WTC11 (cell line): ENCODE measurements at regions not wholly inside any gene's neighbourhood (a gene's known extent, or its start where the extent isn't known, plus 50 kb on each side); places are given as distances from the start of the nearest gene placed in this dataset.

Experiments
- ATAC-seq: fragments of 200-7000 bp; cut with Tn5 transposase; 2 replicates; pipeline ENCODE4 v1.10.0; 2021; ENCODE audit warnings: mild to moderate bottlenecking, moderate library complexity
- CTCF ChIA-PET: fragments of 300-600 bp; sonication (Branson Sonifier 250); formaldehyde crosslinking; loops from one replicate; lab custom pipeline; 2021; ENCODE audit warnings: antibody characterized with exemption; lab: Charles Lee
- POLR2A ChIA-PET: fragments of 350-600 bp; sonication (Branson Sonifier 250); formaldehyde crosslinking; loops from one replicate; lab custom pipeline; 2021; ENCODE audit warnings: antibody characterized with exemption; lab: Charles Lee
- DNase-seq: peaks from one replicate; pipeline ENCODE4 v3.0.0; 2021; ENCODE audit warnings: low spot score
- H3K27ac Mint-ChIP-seq: 2 replicates; pipeline ENCODE4 v1.8.0; 2021; ENCODE audit warnings: mixed read lengths
- H3K27me3 Mint-ChIP-seq: 2 replicates; pipeline ENCODE4 v1.8.0; 2021; ENCODE audit warnings: low read depth, mild to moderate bottlenecking, moderate library complexity, mixed read lengths
- H3K36me3 Mint-ChIP-seq: 2 replicates; pipeline ENCODE4 v1.8.0; 2021; ENCODE audit warnings: mixed read lengths
- H3K4me1 Mint-ChIP-seq: 2 replicates; pipeline ENCODE4 v1.8.0; 2022; ENCODE audit warnings: mixed read lengths
- H3K4me3 Mint-ChIP-seq: 2 replicates; pipeline ENCODE4 v1.8.0; 2021; ENCODE audit warnings: mild to moderate bottlenecking, moderate library complexity, mixed read lengths
- H3K9me3 Mint-ChIP-seq: 2 replicates; pipeline ENCODE4 v1.8.0; 2021; ENCODE audit warnings: mixed read lengths
- FOXJ3 ChIP-seq: sonication (generic); formaldehyde crosslinking; IDR thresholded peaks from 2 replicates; pipeline ENCODE4 v1.9.0; 2021; ENCODE audit warnings: missing genetic modification reagents, mild to moderate bottlenecking, borderline replicate concordance
- GABPB1 ChIP-seq: sonication (generic); formaldehyde crosslinking; IDR thresholded peaks from 2 replicates; pipeline ENCODE4 v1.8.1; 2023; ENCODE audit warnings: mild to moderate bottlenecking, missing genetic modification reagents
- JAZF1 ChIP-seq: fragments of 250-450 bp; sonication (Bioruptor Pico); IDR thresholded peaks from 2 replicates; pipeline ENCODE4 v1.9.0; 2021; ENCODE audit warnings: moderate library complexity, mild to moderate bottlenecking, inconsistent platforms
- MYBL2 ChIP-seq: sonication (generic); formaldehyde crosslinking; IDR thresholded peaks from 2 replicates; pipeline ENCODE4 v1.8.1; 2023; ENCODE audit warnings: mild to moderate bottlenecking, moderate library complexity, missing genetic modification reagents
- NFYB ChIP-seq: sonication (generic); formaldehyde crosslinking; conservative IDR thresholded peaks from 2 replicates; pipeline ENCODE4 v1.8.0; 2022; ENCODE audit warnings: low read depth, missing genetic modification reagents
- NR1H2 ChIP-seq: sonication (generic); formaldehyde crosslinking; IDR thresholded peaks from 2 replicates; pipeline ENCODE4 v1.9.0; 2021; ENCODE audit warnings: mild to moderate bottlenecking, moderate library complexity, missing genetic modification reagents
- NR2C2 ChIP-seq: sonication (generic); formaldehyde crosslinking; IDR thresholded peaks from 2 replicates; pipeline ENCODE4 v1.8.0; 2022; ENCODE audit warnings: mild to moderate bottlenecking, missing genetic modification reagents
- NR3C1 ChIP-seq: sonication (generic); formaldehyde crosslinking; conservative IDR thresholded peaks from 2 replicates; pipeline ENCODE4 v1.8.1; 2023; ENCODE audit warnings: low read depth, mild to moderate bottlenecking, missing genetic modification reagents
- RORB ChIP-seq: fragments of 250-450 bp; sonication (Bioruptor Pico); IDR thresholded peaks from 2 replicates; pipeline ENCODE4 v1.9.0; 2021; ENCODE audit warnings: mild to moderate bottlenecking
- TP53 ChIP-seq: sonication (generic); formaldehyde crosslinking; IDR thresholded peaks from 2 replicates; pipeline ENCODE4 v1.8.1; 2023; ENCODE audit warnings: mild to moderate bottlenecking, missing genetic modification reagents
- ZNF121 ChIP-seq: sonication (generic); formaldehyde crosslinking; IDR thresholded peaks from 2 replicates; pipeline ENCODE4 v1.8.0; 2023; ENCODE audit warnings: missing genetic modification reagents
- ZNF396 ChIP-seq: fragments of 250-450 bp; sonication (Bioruptor Pico); IDR thresholded peaks from 2 replicates; pipeline ENCODE4 v1.8.0; 2021; ENCODE audit warnings: mild to moderate bottlenecking, moderate library complexity, borderline replicate concordance
- TF ChIP-seq, protein P1 (sequence below): fragments of 250-450 bp; sonication (Bioruptor Pico); IDR thresholded peaks from 2 replicates; pipeline ENCODE4 v1.9.0; 2021; ENCODE audit warnings: moderate library complexity, mild to moderate bottlenecking, inconsistent platforms, borderline replicate concordance
- TF ChIP-seq, protein P2 (sequence below): fragments of 250-450 bp; sonication (Bioruptor Pico); IDR thresholded peaks from 2 replicates; pipeline ENCODE4 v1.8.0; 2021; ENCODE audit warnings: mild to moderate bottlenecking
- TF ChIP-seq, protein P3 (sequence below): sonication (generic); formaldehyde crosslinking; IDR thresholded peaks from 2 replicates; pipeline ENCODE4 v1.8.0; 2022; ENCODE audit warnings: mild to moderate bottlenecking, missing genetic modification reagents
- TF ChIP-seq, protein P4 (sequence below): sonication (generic); formaldehyde crosslinking; IDR thresholded peaks from 2 replicates; pipeline ENCODE4 v1.8.1; 2023; ENCODE audit warnings: mild to moderate bottlenecking, missing genetic modification reagents, borderline replicate concordance

DNA sequence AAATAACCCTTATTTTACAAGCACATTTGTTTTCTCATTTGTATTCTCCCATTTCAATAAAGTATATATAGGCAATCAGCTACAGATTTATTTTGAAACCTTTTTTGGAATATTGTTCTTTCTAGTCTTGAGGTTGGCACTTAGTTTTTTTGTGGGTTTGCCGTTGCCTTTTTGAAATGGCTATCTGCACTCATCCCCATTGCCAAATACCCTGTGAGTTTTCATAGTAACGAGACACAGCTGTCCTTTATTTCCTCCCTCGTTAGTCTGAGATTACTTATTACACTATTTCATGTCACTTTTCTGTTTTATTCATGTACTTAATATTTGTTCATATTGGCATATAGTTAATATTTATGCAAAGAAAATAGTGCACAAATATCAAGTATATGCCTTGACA, 1104.0 kb downstream of the SLC6A15 start:
- ChIA-PET CTCF (interaction anchor here (1.9 kb wide), 1 partner anchor 15 kb away, joined by 4 read pairs; no protein-coding TSS in a partner anchor), POLR2A (no interaction called here)

DNA sequence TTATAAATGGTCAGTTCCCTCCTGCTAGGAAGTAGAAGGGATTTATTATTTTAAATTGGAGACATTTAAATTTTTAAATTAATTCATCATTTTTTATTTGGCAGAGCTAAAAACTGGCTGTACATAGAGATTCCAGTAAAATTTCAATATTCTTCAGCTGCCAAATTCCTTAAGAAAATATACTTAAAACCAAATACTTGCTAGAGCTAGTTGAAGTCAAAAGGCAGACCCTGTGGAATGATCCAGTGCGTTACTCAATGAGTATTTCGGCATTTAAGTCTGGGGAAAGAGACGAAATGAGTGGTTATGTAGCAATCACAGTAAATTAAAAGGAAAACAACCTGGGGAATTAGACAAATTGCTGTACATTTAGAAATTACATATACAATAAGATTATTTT, 1104.7 kb downstream of the SLC6A15 start:
- POLR2A ChIA-PET = no interaction called here
- CTCF ChIA-PET = interaction anchor here (1.9 kb wide), 1 partner anchor 15 kb away, joined by 4 read pairs; no protein-coding TSS in a partner anchor
- Mint-ChIP-seq H3K9me3 (no peaks in the 10 kb centered on the region), H3K4me3 (no peak overlapping the region), H3K36me3 (no peaks in the 10 kb centered on the region), H3K27ac (no peak overlapping the region), H3K27me3 (no peaks in the 10 kb centered on the region), H3K4me1 (no peaks in the 10 kb centered on the region)
- DNase-seq (no peak), ATAC-seq (no peak)
- TF ChIP-seq RORB (CRISPR knock-in tag) = no peak
- no peak for TF ChIP-seq NR3C1 (CRISPR knock-in tag)

More for the DNA sequence above, 1104.0 kb downstream of the SLC6A15 start:
- no peak for DNase-seq
- Mint-ChIP-seq H3K4me1 (no peaks in the 10 kb centered on the region), H3K27ac (no peak overlapping the region), H3K4me3 (no peak overlapping the region), H3K9me3 (no peaks in the 10 kb centered on the region), H3K27me3 (no peaks in the 10 kb centered on the region)
- no peak for ATAC-seq
- no peak for TF ChIP-seq TP53 (CRISPR knock-in tag)
- TF ChIP-seq MYBL2 (CRISPR knock-in tag) = no peak
- TF ChIP-seq ZNF396 (CRISPR knock-in tag) = no peak
- no peak for TF ChIP-seq FOXJ3 (CRISPR knock-in tag)
- TF ChIP-seq NR2C2 = no peak
- no peak for TF ChIP-seq GABPB1
- TF ChIP-seq, all 79 proteins: peak for 0
- H3K36me3 Mint-ChIP-seq = no peaks in the 10 kb centered on the region

DNA sequence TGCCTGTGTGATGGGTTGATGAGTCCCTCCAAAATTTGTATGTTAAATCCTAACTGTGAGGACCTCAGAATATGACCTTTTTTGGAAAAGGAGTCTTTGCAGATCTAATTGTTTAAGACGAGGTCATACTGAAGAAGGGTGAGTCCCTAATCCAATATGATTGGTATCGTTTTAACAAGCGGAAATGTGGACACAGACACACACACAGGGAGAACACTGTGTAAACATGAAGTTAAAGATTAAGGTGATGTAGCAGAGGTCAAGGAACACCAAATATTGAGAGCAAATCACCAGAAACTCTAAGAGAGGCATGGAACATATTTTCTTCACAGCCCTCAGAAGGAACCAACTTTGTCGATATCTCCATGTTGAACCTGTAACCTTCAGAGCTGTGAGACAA, 1106.7 kb downstream of the SLC6A15 start:
- ATAC-seq (no peak), DNase-seq (no peak)
- no peak overlapping the region for H3K27ac Mint-ChIP-seq
- POLR2A ChIA-PET = no interaction called here
- H3K4me3 Mint-ChIP-seq = no peak overlapping the region
- no peaks in the 10 kb centered on the region for H3K9me3 Mint-ChIP-seq
- no peaks in the 10 kb centered on the region for H3K27me3 Mint-ChIP-seq
- CTCF ChIA-PET = no interaction called here
- TF ChIP-seq, protein P1, sequence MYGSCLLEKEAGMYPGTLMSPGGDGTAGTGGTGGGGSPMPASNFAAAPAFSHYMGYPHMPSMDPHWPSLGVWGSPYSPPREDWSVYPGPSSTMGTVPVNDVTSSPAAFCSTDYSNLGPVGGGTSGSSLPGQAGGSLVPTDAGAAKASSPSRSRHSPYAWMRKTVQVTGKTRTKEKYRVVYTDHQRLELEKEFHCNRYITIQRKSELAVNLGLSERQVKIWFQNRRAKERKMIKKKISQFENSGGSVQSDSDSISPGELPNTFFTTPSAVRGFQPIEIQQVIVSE (CRISPR knock-in tag) = no peak
- no peak for TF ChIP-seq NFYB
- TF ChIP-seq ZNF121 (CRISPR knock-in tag) = no peak
- H3K4me1 Mint-ChIP-seq = no peaks in the 10 kb centered on the region
- no peaks in the 10 kb centered on the region for H3K36me3 Mint-ChIP-seq

DNA sequence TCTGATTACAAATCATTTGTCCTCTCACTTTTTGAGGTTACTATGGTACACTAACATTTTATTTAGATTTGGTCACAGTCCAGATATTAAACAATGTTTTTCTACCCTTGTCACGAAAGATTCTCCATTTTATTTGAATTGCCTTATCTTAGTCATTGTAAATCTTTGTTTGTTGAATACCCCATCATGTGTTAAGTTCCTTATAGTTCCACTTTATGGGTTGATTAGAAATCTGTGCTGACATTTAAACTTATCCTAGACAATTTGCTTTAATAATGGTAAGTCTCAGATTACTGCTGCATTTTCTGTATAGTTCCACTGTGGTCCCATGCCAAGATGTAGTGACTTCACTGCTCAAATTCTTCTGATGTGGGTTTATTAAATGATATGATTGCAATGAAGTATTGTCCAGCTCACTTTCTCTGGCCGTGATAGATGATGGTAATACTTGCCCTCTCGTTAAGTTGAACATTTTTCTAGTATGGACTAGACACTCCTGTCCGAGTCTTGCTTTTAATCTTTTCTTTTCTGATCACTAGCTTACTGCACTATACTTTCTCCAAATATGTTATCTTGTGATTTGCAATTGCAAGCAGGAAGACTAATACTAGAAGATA, 1107.3 kb downstream of the SLC6A15 start:
- no peak for ATAC-seq
- DNase-seq = no peak
- CTCF ChIA-PET = no interaction called here
- no peaks in the 10 kb centered on the region for H3K4me1 Mint-ChIP-seq
- TF ChIP-seq, protein P2, sequence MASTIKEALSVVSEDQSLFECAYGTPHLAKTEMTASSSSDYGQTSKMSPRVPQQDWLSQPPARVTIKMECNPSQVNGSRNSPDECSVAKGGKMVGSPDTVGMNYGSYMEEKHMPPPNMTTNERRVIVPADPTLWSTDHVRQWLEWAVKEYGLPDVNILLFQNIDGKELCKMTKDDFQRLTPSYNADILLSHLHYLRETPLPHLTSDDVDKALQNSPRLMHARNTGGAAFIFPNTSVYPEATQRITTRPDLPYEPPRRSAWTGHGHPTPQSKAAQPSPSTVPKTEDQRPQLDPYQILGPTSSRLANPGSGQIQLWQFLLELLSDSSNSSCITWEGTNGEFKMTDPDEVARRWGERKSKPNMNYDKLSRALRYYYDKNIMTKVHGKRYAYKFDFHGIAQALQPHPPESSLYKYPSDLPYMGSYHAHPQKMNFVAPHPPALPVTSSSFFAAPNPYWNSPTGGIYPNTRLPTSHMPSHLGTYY (CRISPR knock-in tag) = no peak
- TF ChIP-seq, protein P3, sequence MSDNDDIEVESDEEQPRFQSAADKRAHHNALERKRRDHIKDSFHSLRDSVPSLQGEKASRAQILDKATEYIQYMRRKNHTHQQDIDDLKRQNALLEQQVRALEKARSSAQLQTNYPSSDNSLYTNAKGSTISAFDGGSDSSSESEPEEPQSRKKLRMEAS (CRISPR knock-in tag) = no peak
- TF ChIP-seq, protein P4, sequence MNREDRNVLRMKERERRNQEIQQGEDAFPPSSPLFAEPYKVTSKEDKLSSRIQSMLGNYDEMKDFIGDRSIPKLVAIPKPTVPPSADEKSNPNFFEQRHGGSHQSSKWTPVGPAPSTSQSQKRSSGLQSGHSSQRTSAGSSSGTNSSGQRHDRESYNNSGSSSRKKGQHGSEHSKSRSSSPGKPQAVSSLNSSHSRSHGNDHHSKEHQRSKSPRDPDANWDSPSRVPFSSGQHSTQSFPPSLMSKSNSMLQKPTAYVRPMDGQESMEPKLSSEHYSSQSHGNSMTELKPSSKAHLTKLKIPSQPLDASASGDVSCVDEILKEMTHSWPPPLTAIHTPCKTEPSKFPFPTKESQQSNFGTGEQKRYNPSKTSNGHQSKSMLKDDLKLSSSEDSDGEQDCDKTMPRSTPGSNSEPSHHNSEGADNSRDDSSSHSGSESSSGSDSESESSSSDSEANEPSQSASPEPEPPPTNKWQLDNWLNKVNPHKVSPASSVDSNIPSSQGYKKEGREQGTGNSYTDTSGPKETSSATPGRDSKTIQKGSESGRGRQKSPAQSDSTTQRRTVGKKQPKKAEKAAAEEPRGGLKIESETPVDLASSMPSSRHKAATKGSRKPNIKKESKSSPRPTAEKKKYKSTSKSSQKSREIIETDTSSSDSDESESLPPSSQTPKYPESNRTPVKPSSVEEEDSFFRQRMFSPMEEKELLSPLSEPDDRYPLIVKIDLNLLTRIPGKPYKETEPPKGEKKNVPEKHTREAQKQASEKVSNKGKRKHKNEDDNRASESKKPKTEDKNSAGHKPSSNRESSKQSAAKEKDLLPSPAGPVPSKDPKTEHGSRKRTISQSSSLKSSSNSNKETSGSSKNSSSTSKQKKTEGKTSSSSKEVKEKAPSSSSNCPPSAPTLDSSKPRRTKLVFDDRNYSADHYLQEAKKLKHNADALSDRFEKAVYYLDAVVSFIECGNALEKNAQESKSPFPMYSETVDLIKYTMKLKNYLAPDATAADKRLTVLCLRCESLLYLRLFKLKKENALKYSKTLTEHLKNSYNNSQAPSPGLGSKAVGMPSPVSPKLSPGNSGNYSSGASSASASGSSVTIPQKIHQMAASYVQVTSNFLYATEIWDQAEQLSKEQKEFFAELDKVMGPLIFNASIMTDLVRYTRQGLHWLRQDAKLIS (CRISPR knock-in tag) = no peak
- TF ChIP-seq JAZF1 (no peak), NR1H2 (CRISPR knock-in tag) (no peak)
- TF ChIP-seq, all 79 proteins: peak for 0
- H3K36me3 Mint-ChIP-seq = no peaks in the 10 kb centered on the region
- H3K27ac Mint-ChIP-seq = no peak overlapping the region
- H3K4me3 Mint-ChIP-seq = no peak overlapping the region
- POLR2A ChIA-PET = no interaction called here
- no peaks in the 10 kb centered on the region for H3K27me3 Mint-ChIP-seq
- H3K9me3 Mint-ChIP-seq = no peaks in the 10 kb centered on the region
